GM10266 (cell line): ENCODE measurements at regions not wholly inside any gene's neighbourhood (a gene's known extent, or its start where the extent isn't known, plus 50 kb on each side); places are given as distances from the start of the nearest gene placed in this dataset.

Source experiments
- DNase-seq: peaks from one replicate; pipeline ENCODE4 v3.0.0; 2012; ENCODE audit errors: extremely low spot score
- CTCF ChIP-seq: IDR thresholded peaks from 2 replicates; pipeline ENCODE4 v1.5.1; 2012; ENCODE audit warnings: mild to moderate bottlenecking, low read depth; ENCODE audit not compliant: control insufficient read depth, insufficient read depth; ENCODE audit errors: missing control alignments

- TF ChIP-seq CTCF, result no peak
- DNase-seq, result no peak
These were observed 160.9 kb upstream of the MAD2L1 start for GRCh38 chr4:120227554-120227953.

- no peak for DNase-seq
- no peak for TF ChIP-seq CTCF
These were observed 158.9 kb upstream of the MAD2L1 start for GRCh38 chr4:120225527-120225926.

GRCh38 chr4:120218981-120219380 lies 152.3 kb upstream of the MAD2L1 start:
- no peak for DNase-seq
- TF ChIP-seq CTCF, result no peak

- no peak for TF ChIP-seq CTCF
- no peak for DNase-seq
These were observed 148.7 kb upstream of the MAD2L1 start for GRCh38 chr4:120215350-120215749.

- no peak for TF ChIP-seq CTCF
- no peak for DNase-seq
These were observed 144.9 kb upstream of the MAD2L1 start for GRCh38 chr4:120211408-120212015.

GRCh38 chr4:120209706-120210105 lies 143.1 kb upstream of the MAD2L1 start:
- no peak for DNase-seq
- TF ChIP-seq CTCF, result no peak

GRCh38 chr4:120207021-120207420 lies 140.4 kb upstream of the MAD2L1 start:
- no peak for TF ChIP-seq CTCF
- no peak for DNase-seq
